H1 (cell line): ENCODE measurements at regions not wholly inside any gene's neighbourhood (a gene's known extent, or its start where the extent isn't known, plus 50 kb on each side); places are given as distances from the start of the nearest gene placed in this dataset.

Experiments
- CTCF ChIA-PET: fragments of 300-600 bp; sonication (Branson Sonifier 250); formaldehyde crosslinking; loops from one replicate; lab custom pipeline; 2021; ENCODE audit not compliant: partially characterized antibody; lab: Charles Lee
- POLR2A ChIA-PET: fragments of 300-600 bp; sonication (Branson Sonifier 250); formaldehyde crosslinking; loops from one replicate; lab custom pipeline; 2021; ENCODE audit warnings: inconsistent platforms; ENCODE audit not compliant: partially characterized antibody; lab: Charles Lee
- DNase-seq, 2 experiments: peaks; one replicate each; pipeline versions ENCODE4 v3.0.0 to v3.0.0-alpha.2; 2010 to 2022; ENCODE audit warnings: low spot score in 2 of 2, low read depth in 1 of 2, mixed read lengths in 1 of 2
- FAIRE-seq: peaks from 2 replicates; lab custom pipeline; 2011; peaks lifted over from hg19 to GRCh38; lab: Jason Lieb, UNC
- H2AFZ ChIP-seq: 2 replicates; pipeline ENCODE4 v1.8.1; 2012; ENCODE audit warnings: low read length, inconsistent platforms
- H2AK5ac ChIP-seq: 2 replicates; pipeline ENCODE4 v1.6.1; 2013; ENCODE audit warnings: low read depth, low read length
- H2BK120ac ChIP-seq: replicated peaks from 2 replicates; pipeline ENCODE3; 2013; ENCODE audit warnings: low read depth, low read length, inconsistent platforms
- H2BK12ac ChIP-seq: 2 replicates; pipeline ENCODE4 v1.6.1; 2013; ENCODE audit warnings: low read depth, low read length
- H2BK15ac ChIP-seq: 2 replicates; pipeline ENCODE4 v1.6.1; 2013; ENCODE audit warnings: low read length
- H2BK20ac ChIP-seq: 2 replicates; pipeline ENCODE4 v1.6.1; 2013; ENCODE audit warnings: low read length
- H2BK5ac ChIP-seq: 2 replicates; pipeline ENCODE4 v1.6.1; 2013; ENCODE audit warnings: low read depth, low read length
- H3K14ac ChIP-seq: 2 replicates; pipeline ENCODE4 v1.6.1; 2013; ENCODE audit warnings: inconsistent platforms; ENCODE audit not compliant: insufficient read length
- H3K18ac ChIP-seq: 2 replicates; pipeline ENCODE4 v1.6.1; 2013; ENCODE audit warnings: low read length; ENCODE audit errors: extremely low read depth
- H3K23ac ChIP-seq: 2 replicates; pipeline ENCODE4 v1.6.1; 2013; ENCODE audit warnings: inconsistent platforms; ENCODE audit not compliant: insufficient read length
- H3K23me2 ChIP-seq: 2 replicates; pipeline ENCODE4 v1.6.1; 2013; ENCODE audit warnings: low read depth, low read length
- H3K27ac ChIP-seq: 2 replicates; pipeline ENCODE4 v1.6.1; 2011; ENCODE audit warnings: low read depth, low read length, inconsistent platforms
- H3K27me3 ChIP-seq, 4 experiments: replicated peaks in 1 of 4; 1 replicate in 1 of 4; 2 replicates in 3 of 4; pipeline versions ENCODE4 v1.6.1 to v1.8.1; 2011 to 2013; ENCODE audit warnings: low read length in 3 of 4, mild to moderate bottlenecking in 3 of 4, inconsistent platforms in 2 of 4, mixed read lengths in 2 of 4, moderate library complexity in 1 of 4; ENCODE audit not compliant: control insufficient read depth in 3 of 4, insufficient read depth in 3 of 4; ENCODE audit errors: extremely low read depth in 1 of 4
- H3K36me3 ChIP-seq, 4 experiments: 2 replicates each; pipeline versions ENCODE4 v1.6.1 to v1.8.1; 2011 to 2013; ENCODE audit warnings: mild to moderate bottlenecking in 4 of 4, low read length in 3 of 4, moderate library complexity in 2 of 4, control low read depth in 1 of 4, inconsistent platforms in 1 of 4; ENCODE audit not compliant: insufficient read depth in 4 of 4, control insufficient read depth in 2 of 4
- H3K4ac ChIP-seq: replicated peaks from 2 replicates; pipeline ENCODE3; 2013; ENCODE audit warnings: low read length, low read depth, mixed read lengths, inconsistent platforms; ENCODE audit not compliant: insufficient read length
- H3K4me1 ChIP-seq, 4 experiments: replicated peaks in 1 of 4; 1 replicate in 1 of 4; 2 replicates in 3 of 4; pipeline versions ENCODE4 v1.6.1 to v1.8.1; 2011 to 2013; ENCODE audit warnings: low read length in 3 of 4, inconsistent platforms in 2 of 4, mixed read lengths in 1 of 4; ENCODE audit not compliant: insufficient read depth in 4 of 4, control insufficient read depth in 3 of 4
- H3K4me2 ChIP-seq, 2 experiments: 2 replicates each; pipeline versions ENCODE4 v1.6.1 to v1.8.1; 2011 to 2013; ENCODE audit warnings: low read depth in 2 of 2, low read length in 2 of 2, control low read depth in 1 of 2, inconsistent platforms in 1 of 2, mild to moderate bottlenecking in 1 of 2; ENCODE audit not compliant: insufficient read depth in 1 of 2
- H3K4me3 ChIP-seq, 4 experiments: fragments of 200-600, 300-600 bp in 1 of 4; sonication (generic), shearing (Covaris generic), sonication (Bioruptor Twin) in 1 of 4; 2 replicates each; pipeline versions ENCODE4 v1.5.1 to v1.8.1; 2011 to 2016; ENCODE audit warnings: low read length in 4 of 4, low read depth in 3 of 4, control low read depth in 2 of 4, inconsistent platforms in 2 of 4, mild to moderate bottlenecking in 2 of 4, mixed read lengths in 1 of 4, moderate library complexity in 1 of 4; ENCODE audit not compliant: insufficient read depth in 2 of 4; ENCODE audit errors: extremely low read depth in 1 of 4
- H3K56ac ChIP-seq: replicated peaks from 2 replicates; pipeline ENCODE3; 2013; ENCODE audit warnings: low read depth, mild to moderate bottlenecking, mixed read lengths, low read length, inconsistent platforms; ENCODE audit not compliant: insufficient read length
- H3K79me1 ChIP-seq: 2 replicates; pipeline ENCODE4 v1.6.1; 2013; ENCODE audit warnings: low read depth, low read length, control low read depth
- H3K79me2 ChIP-seq, 2 experiments: 2 replicates each; pipeline versions ENCODE4 v1.6.1 to v1.8.1; 2012 to 2013; ENCODE audit warnings: low read length in 2 of 2, mild to moderate bottlenecking in 2 of 2, inconsistent platforms in 1 of 2; ENCODE audit not compliant: insufficient read depth in 2 of 2, control insufficient read depth in 1 of 2
- H3K9ac ChIP-seq, 4 experiments: replicated peaks in 1 of 4; 1 replicate in 1 of 4; 2 replicates in 3 of 4; pipeline versions ENCODE4 v1.6.1 to v1.8.1; 2011 to 2013; ENCODE audit warnings: low read depth in 3 of 4, low read length in 3 of 4, control low read depth in 2 of 4, mild to moderate bottlenecking in 2 of 4, moderate library complexity in 2 of 4, inconsistent platforms in 1 of 4; ENCODE audit errors: extremely low read depth in 1 of 4
- H3K9me3 ChIP-seq, 2 experiments: 2 replicates each; pipeline versions ENCODE4 v1.6.1 to v1.8.1; 2012 to 2013; ENCODE audit warnings: mild to moderate bottlenecking in 2 of 2, moderate library complexity in 2 of 2, control low read depth in 1 of 2, inconsistent platforms in 1 of 2, low read depth in 1 of 2, low read length in 1 of 2, mixed read lengths in 1 of 2; ENCODE audit not compliant: insufficient read depth in 2 of 2
- H4K20me1 ChIP-seq, 2 experiments: replicated peaks in 1 of 2; 2 replicates each; pipeline versions ENCODE3 to v1.8.1; 2011 to 2013; ENCODE audit warnings: inconsistent platforms in 2 of 2, low read length in 2 of 2, mild to moderate bottlenecking in 1 of 2; ENCODE audit not compliant: insufficient read depth in 2 of 2, control insufficient read depth in 1 of 2
- H4K5ac ChIP-seq: 2 replicates; pipeline ENCODE4 v1.6.1; 2013; ENCODE audit warnings: low read length, low read depth, mixed read lengths, inconsistent platforms; ENCODE audit not compliant: insufficient read length
- H4K8ac ChIP-seq: 2 replicates; pipeline ENCODE4 v1.8.0; 2013; ENCODE audit warnings: mild to moderate bottlenecking, moderate library complexity, low read length, inconsistent platforms; ENCODE audit not compliant: insufficient read depth; ENCODE audit errors: extremely low read depth
- H4K91ac ChIP-seq: replicated peaks from 2 replicates; pipeline ENCODE3; 2013; ENCODE audit warnings: low read length, mixed read lengths, inconsistent platforms; ENCODE audit not compliant: insufficient read length
- GABPA ChIP-seq: IDR thresholded peaks from 2 replicates; pipeline ENCODE4 v1.6.1; 2011; ENCODE audit warnings: mild to moderate bottlenecking, low read length, moderate library complexity, borderline replicate concordance; ENCODE audit not compliant: insufficient read depth
- RAD21 ChIP-seq, 2 experiments: IDR thresholded peaks in 1 of 2; conservative IDR thresholded peaks in 1 of 2; 2 replicates each; pipeline ENCODE4 v1.6.1; 2011; ENCODE audit warnings: low read depth in 2 of 2, low read length in 2 of 2, improper control_type of control experiment in 1 of 2, inconsistent platforms in 1 of 2, mild to moderate bottlenecking in 1 of 2, moderate library complexity in 1 of 2
- WGBS, 2 experiments: shearing (Covaris generic) in 1 of 2; methylation state at CpG; one replicate each; pipeline versions ENCODE4 v1.1.6 to v1.1.7; 2013 to 2015; ENCODE audit warnings: low lambda C conversion rate in 2 of 2, mixed read lengths in 2 of 2, inconsistent platforms in 1 of 2, low coverage in 1 of 2, missing lambda C conversion rate in 1 of 2; ENCODE audit not compliant: insufficient replicate concordance in 2 of 2, insufficient coverage in 1 of 2, insufficient read length in 1 of 2; ENCODE audit errors: extremely low coverage in 1 of 2, missing lambda C conversion rate in 1 of 2; 5-methylcytosine and 5-hydroxymethylcytosine counted together

DNA sequence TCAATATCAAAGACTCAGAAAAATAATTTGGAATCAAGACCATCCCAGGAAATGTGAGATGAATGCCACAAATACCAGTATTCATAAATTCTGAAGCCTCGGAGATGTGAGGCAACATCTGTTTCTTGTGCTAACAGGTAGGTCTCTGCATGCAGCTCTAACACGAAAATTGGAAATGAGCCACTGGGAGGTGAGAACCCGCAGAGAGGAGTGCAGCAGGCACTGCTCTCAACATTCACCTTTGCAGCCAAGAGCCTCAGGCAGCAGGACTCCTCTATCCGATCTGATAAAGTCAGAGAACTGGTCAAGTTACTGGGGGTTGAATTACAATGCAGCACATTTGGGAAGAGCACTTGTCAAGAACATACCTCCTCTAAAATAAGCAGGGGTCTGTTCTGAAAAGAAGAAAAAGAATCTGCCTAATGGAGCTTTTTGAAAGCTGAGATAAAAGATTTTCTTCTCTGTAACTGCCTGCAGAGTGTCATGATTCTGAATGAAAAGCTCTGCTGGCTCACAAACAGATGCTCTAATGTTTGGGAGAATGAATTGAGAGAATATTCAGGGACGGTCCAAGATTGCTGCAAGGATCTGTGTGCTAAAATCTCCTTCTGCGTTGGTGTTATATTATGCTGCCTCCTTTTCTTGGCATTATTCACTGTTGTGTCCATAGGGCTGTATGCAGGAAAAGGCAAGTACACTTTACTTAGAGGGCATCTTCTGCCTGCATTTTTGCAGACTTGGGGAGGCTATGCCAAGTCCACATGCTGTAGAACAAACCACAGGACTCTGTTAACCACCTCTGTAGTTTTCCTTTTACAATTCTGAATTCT lies 209.6 kb upstream of the KRR1 start:
- Histone ChIP-seq H4K91ac (no peak overlapping the region), H4K5ac (no peak overlapping the region), H2BK5ac (no peak overlapping the region), H2BK120ac (no peak overlapping the region), H3K14ac (no peak overlapping the region), H3K56ac (no peak overlapping the region), H3K18ac (no peak overlapping the region), H3K4me2 (peak overlapping the region; percentile 15 to 21; a peak in 2 of 4 replicates), H3K4me1 (peaks cover 4 to 17% (median 12%) of the 10 kb centered on the region in 4 experiments; a peak in 4 of 7 replicates), H3K4me3 (no peak overlapping the region), H3K23me2 (no peaks in the 10 kb centered on the region), H2AK5ac (no peak overlapping the region), H3K27me3 (no peaks in the 10 kb centered on the region; a peak in 1 of 7 replicates), H3K27ac (no peak overlapping the region), H4K20me1 (no peaks in the 10 kb centered on the region), H3K4ac (no peak overlapping the region), H3K9ac (no peak overlapping the region), H3K9me3 (no peaks in the 10 kb centered on the region), H2AFZ (no peak overlapping the region), H2BK20ac (no peak overlapping the region; the same call in 1 of the 2 replicates), H3K79me2 (no peaks in the 10 kb centered on the region), H4K8ac (no peak overlapping the region), H3K79me1 (no peaks in the 10 kb centered on the region), H2BK12ac (no peak overlapping the region), H2BK15ac (no peak overlapping the region), H3K23ac (no peak overlapping the region), H3K36me3 (no peaks in the 10 kb centered on the region)
- CTCF ChIA-PET, result interaction anchor here (1.1 to 1.9 kb wide), 4 partner anchors 12 to 197 kb away, joined by 3 to 11 read pairs (median 3); no protein-coding TSS in a partner anchor
- TF ChIP-seq GABPA, result no peak
- TF ChIP-seq RAD21 (IDR thresholded peaks at IDR 0.05 in 1 of 2, conservative IDR thresholded peaks at IDR 0.05 in 1 of 2; ENCODE audit: low read depth in 2 of 2, low read length in 2 of 2), result peak in 1 of 2 experiments; percentile 22; a peak in 1 of 4 replicates
- 32% methylated on average over 6 of the region's 6 CpGs; no CpG with 5 or more reads in 1 of the 2 experiments for WGBS, 2 experiments
- no peak for DNase-seq
- peak; percentile 84 for FAIRE-seq
- POLR2A ChIA-PET, result interaction anchor here (1.2 kb wide), 1 partner anchor 8 kb away, joined by 3 read pairs; no protein-coding TSS in a partner anchor
